ENCODE measurements at regions not wholly inside any gene's neighbourhood (a gene's known extent, or its start where the extent isn't known, plus 50 kb on each side); places are given as distances from the start of the nearest gene placed in this dataset.

GRCh38 chr4:145427991-145428390 lies 53.7 kb upstream of the SMAD1 start:
- Mint-ChIP-seq H3K36me3 (ENCODE audit: low read depth, unreplicated experiment) (no peaks in the 10 kb centered on the region), H3K4me3 (ENCODE audit: unreplicated experiment) (no peak overlapping the region), H3K27ac (ENCODE audit: unreplicated experiment) (no peak overlapping the region), H3K4me1 (ENCODE audit: unreplicated experiment) (peaks cover 2% of the 10 kb centered on the region), H3K9me3 (ENCODE audit: unreplicated experiment) (no peaks in the 10 kb centered on the region), H3K27me3 (ENCODE audit: unreplicated experiment) (no peaks in the 10 kb centered on the region)
- TF ChIP-seq CTCF (IDR thresholded peaks at IDR 0.05; ENCODE audit: unreplicated experiment): no peak
- DNase-seq (ENCODE audit: low spot score): no peak

- H3K4me1 Mint-ChIP-seq (ENCODE audit: unreplicated experiment): peaks cover 2% of the 10 kb centered on the region
- no peak overlapping the region for H3K27ac Mint-ChIP-seq (ENCODE audit: unreplicated experiment)
- no peak for DNase-seq (ENCODE audit: low spot score)
- H3K9me3 Mint-ChIP-seq (ENCODE audit: unreplicated experiment): no peaks in the 10 kb centered on the region
- H3K27me3 Mint-ChIP-seq (ENCODE audit: unreplicated experiment): no peaks in the 10 kb centered on the region
- no peaks in the 10 kb centered on the region for H3K36me3 Mint-ChIP-seq (ENCODE audit: low read depth, unreplicated experiment)
- H3K4me3 Mint-ChIP-seq (ENCODE audit: unreplicated experiment): no peak overlapping the region
- no peak for TF ChIP-seq CTCF (IDR thresholded peaks at IDR 0.05; ENCODE audit: unreplicated experiment)
Observed at GRCh38 chr4:145427221-145427620, 54.4 kb upstream of the SMAD1 start.

- no peak overlapping the region for H3K4me3 Mint-ChIP-seq (ENCODE audit: unreplicated experiment)
- H3K27me3 Mint-ChIP-seq (ENCODE audit: unreplicated experiment): peaks cover 2% of the 10 kb centered on the region
- TF ChIP-seq CTCF (IDR thresholded peaks at IDR 0.05; ENCODE audit: unreplicated experiment): no peak
- no peak overlapping the region for H3K27ac Mint-ChIP-seq (ENCODE audit: unreplicated experiment)
- no peak for DNase-seq (ENCODE audit: low spot score)
- H3K4me1 Mint-ChIP-seq (ENCODE audit: unreplicated experiment): no peaks in the 10 kb centered on the region
- H3K36me3 Mint-ChIP-seq (ENCODE audit: low read depth, unreplicated experiment): no peaks in the 10 kb centered on the region
- H3K9me3 Mint-ChIP-seq (ENCODE audit: unreplicated experiment): no peaks in the 10 kb centered on the region
Observed at GRCh38 chr4:145423017-145423708, 58.5 kb upstream of the SMAD1 start.

- TF ChIP-seq CTCF (IDR thresholded peaks at IDR 0.05; ENCODE audit: unreplicated experiment): no peak
- no peaks in the 10 kb centered on the region for H3K36me3 Mint-ChIP-seq (ENCODE audit: low read depth, unreplicated experiment)
- no peaks in the 10 kb centered on the region for H3K4me1 Mint-ChIP-seq (ENCODE audit: unreplicated experiment)
- no peaks in the 10 kb centered on the region for H3K9me3 Mint-ChIP-seq (ENCODE audit: unreplicated experiment)
- H3K4me3 Mint-ChIP-seq (ENCODE audit: unreplicated experiment): no peak overlapping the region
- peaks cover 2% of the 10 kb centered on the region for H3K27me3 Mint-ChIP-seq (ENCODE audit: unreplicated experiment)
- no peak overlapping the region for H3K27ac Mint-ChIP-seq (ENCODE audit: unreplicated experiment)
- DNase-seq (ENCODE audit: low spot score): no peak
Observed at GRCh38 chr4:145420595-145421214, 60.9 kb upstream of the SMAD1 start.

- no peak for TF ChIP-seq CTCF (IDR thresholded peaks at IDR 0.05; ENCODE audit: unreplicated experiment)
- Mint-ChIP-seq H3K4me1 (ENCODE audit: unreplicated experiment) (no peaks in the 10 kb centered on the region), H3K9me3 (ENCODE audit: unreplicated experiment) (no peaks in the 10 kb centered on the region), H3K27ac (ENCODE audit: unreplicated experiment) (no peak overlapping the region), H3K36me3 (ENCODE audit: low read depth, unreplicated experiment) (no peaks in the 10 kb centered on the region), H3K27me3 (ENCODE audit: unreplicated experiment) (peaks cover 2% of the 10 kb centered on the region), H3K4me3 (ENCODE audit: unreplicated experiment) (no peak overlapping the region)
- DNase-seq (ENCODE audit: low spot score): no peak
Observed at GRCh38 chr4:145418739-145419138, 62.9 kb upstream of the SMAD1 start.
